C4-2B (cell line): ENCODE measurements at regions not wholly inside any gene's neighbourhood (a gene's known extent, or its start where the extent isn't known, plus 50 kb on each side); places are given as distances from the start of the nearest gene placed in this dataset.

Experiments
- ZFX ChIP-seq: fragments of 450-650 bp; IDR thresholded peaks from 2 replicates; pipeline ENCODE4 v1.6.1; 2017
- TF ChIP-seq, protein P1 (sequence below): fragments of 450-650 bp; conservative IDR thresholded peaks from 2 replicates; pipeline ENCODE4 v1.5.1; 2017; ENCODE audit warnings: mild to moderate bottlenecking

GRCh38 chr10:129373718-129374117 lies 93.3 kb upstream of the MGMT start:
- TF ChIP-seq, protein P1, sequence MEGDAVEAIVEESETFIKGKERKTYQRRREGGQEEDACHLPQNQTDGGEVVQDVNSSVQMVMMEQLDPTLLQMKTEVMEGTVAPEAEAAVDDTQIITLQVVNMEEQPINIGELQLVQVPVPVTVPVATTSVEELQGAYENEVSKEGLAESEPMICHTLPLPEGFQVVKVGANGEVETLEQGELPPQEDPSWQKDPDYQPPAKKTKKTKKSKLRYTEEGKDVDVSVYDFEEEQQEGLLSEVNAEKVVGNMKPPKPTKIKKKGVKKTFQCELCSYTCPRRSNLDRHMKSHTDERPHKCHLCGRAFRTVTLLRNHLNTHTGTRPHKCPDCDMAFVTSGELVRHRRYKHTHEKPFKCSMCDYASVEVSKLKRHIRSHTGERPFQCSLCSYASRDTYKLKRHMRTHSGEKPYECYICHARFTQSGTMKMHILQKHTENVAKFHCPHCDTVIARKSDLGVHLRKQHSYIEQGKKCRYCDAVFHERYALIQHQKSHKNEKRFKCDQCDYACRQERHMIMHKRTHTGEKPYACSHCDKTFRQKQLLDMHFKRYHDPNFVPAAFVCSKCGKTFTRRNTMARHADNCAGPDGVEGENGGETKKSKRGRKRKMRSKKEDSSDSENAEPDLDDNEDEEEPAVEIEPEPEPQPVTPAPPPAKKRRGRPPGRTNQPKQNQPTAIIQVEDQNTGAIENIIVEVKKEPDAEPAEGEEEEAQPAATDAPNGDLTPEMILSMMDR, result no peak
- TF ChIP-seq ZFX, result no peak
